ENCODE measurements at regions not wholly inside any gene's neighbourhood (a gene's known extent, or its start where the extent isn't known, plus 50 kb on each side); places are given as distances from the start of the nearest gene placed in this dataset.
"Not testable (repeated sequence)": the region's sequence is repeated elsewhere in the genome, so short reads cannot be mapped to it uniquely, and the experiment has no call there.

GRCh38 chr5:130747556-130747955 is 417.5 kb downstream of the HINT1 start:
- DNase-seq (ENCODE audit: low spot score in 2 of 2) = no peak
- H3K9me3 ChIP-seq = no peaks in the 10 kb centered on the region
- H3K36me3 ChIP-seq = no peaks in the 10 kb centered on the region
- H3K4me3 ChIP-seq = no peak overlapping the region
- intact Hi-C loops (cut with DNase I) = no loop called here
- no peak for TF ChIP-seq CTCF (IDR thresholded peaks at IDR 0.05)
- H3K27ac ChIP-seq = no peak overlapping the region
- no peaks in the 10 kb centered on the region for H3K27me3 ChIP-seq
- H3K4me1 ChIP-seq = no peaks in the 10 kb centered on the region

- intact Hi-C loops (cut with DNase I); H3K4me1 ChIP-seq; H3K9me3 ChIP-seq; H3K4me3 ChIP-seq; H3K27me3 ChIP-seq; DNase-seq (ENCODE audit: low spot score in 2 of 2); H3K27ac ChIP-seq; H3K36me3 ChIP-seq: not testable (repeated sequence)
These were observed 418.4 kb downstream of the HINT1 start for GRCh38 chr5:130746641-130747040.

GRCh38 chr5:130743092-130743491 is 422.0 kb downstream of the HINT1 start:
- TF ChIP-seq CTCF (IDR thresholded peaks at IDR 0.05) = no peak
- H3K9me3 ChIP-seq = no peaks in the 10 kb centered on the region
- DNase-seq (ENCODE audit: low spot score in 2 of 2) = no peak
- no peaks in the 10 kb centered on the region for H3K36me3 ChIP-seq
- H3K27me3 ChIP-seq = no peaks in the 10 kb centered on the region
- H3K27ac ChIP-seq = no peak overlapping the region
- H3K4me3 ChIP-seq = no peak overlapping the region
- intact Hi-C loops (cut with DNase I) = no loop called here
- no peaks in the 10 kb centered on the region for H3K4me1 ChIP-seq

GRCh38 chr5:130740047-130740569 is 424.9 kb downstream of the HINT1 start:
- no peak for DNase-seq (ENCODE audit: low spot score in 2 of 2)
- no peaks in the 10 kb centered on the region for H3K27me3 ChIP-seq
- intact Hi-C loops (cut with DNase I) = no loop called here
- H3K27ac ChIP-seq = no peak overlapping the region
- H3K4me3 ChIP-seq = no peak overlapping the region
- no peaks in the 10 kb centered on the region for H3K4me1 ChIP-seq
- H3K36me3 ChIP-seq = no peaks in the 10 kb centered on the region
- no peaks in the 10 kb centered on the region for H3K9me3 ChIP-seq
- no peak for TF ChIP-seq CTCF (IDR thresholded peaks at IDR 0.05)

- H3K27ac ChIP-seq = no peak overlapping the region
- H3K9me3 ChIP-seq = no peaks in the 10 kb centered on the region
- no peak overlapping the region for H3K4me3 ChIP-seq
- H3K27me3 ChIP-seq = no peaks in the 10 kb centered on the region
- no peak for TF ChIP-seq CTCF (IDR thresholded peaks at IDR 0.05)
- DNase-seq (ENCODE audit: low spot score in 2 of 2) = no peak
- no peaks in the 10 kb centered on the region for H3K4me1 ChIP-seq
- no peaks in the 10 kb centered on the region for H3K36me3 ChIP-seq
- intact Hi-C loops (cut with DNase I) = no loop called here
These were observed 433.2 kb downstream of the HINT1 start for GRCh38 chr5:130731839-130732238.

GRCh38 chr5:130729541-130729940 is 435.5 kb downstream of the HINT1 start:
- Histone ChIP-seq H3K36me3 (no peaks in the 10 kb centered on the region), H3K27me3 (no peaks in the 10 kb centered on the region), H3K27ac (no peak overlapping the region), H3K9me3 (no peaks in the 10 kb centered on the region), H3K4me3 (no peak overlapping the region), H3K4me1 (no peaks in the 10 kb centered on the region)
- intact Hi-C loops (cut with DNase I) = no loop called here
- TF ChIP-seq CTCF (IDR thresholded peaks at IDR 0.05) = no peak
- DNase-seq (ENCODE audit: low spot score in 2 of 2) = no peak

Data from ascending aorta (tissue), 2 donors.